Astrocyte (in vitro differentiated cells and primary cell): ENCODE measurements at regions not wholly inside any gene's neighbourhood (a gene's known extent, or its start where the extent isn't known, plus 50 kb on each side); places are given as distances from the start of the nearest gene placed in this dataset.
"Not testable (repeated sequence)": the region's sequence is repeated elsewhere in the genome, so short reads cannot be mapped to it uniquely, and the experiment has no call there.

Experiments used
- DNase-seq: peaks from one replicate; pipeline ENCODE4 v3.0.0-alpha.2; 2010; ENCODE audit warnings: low read depth
- FAIRE-seq: peaks from 2 replicates; lab custom pipeline; 2011; peaks lifted over from hg19 to GRCh38; lab: Jason Lieb, UNC
- H2AFZ ChIP-seq: 2 replicates; pipeline ENCODE4 v1.6.0; 2012; ENCODE audit warnings: low read depth, low read length, inconsistent platforms
- H3K27ac ChIP-seq: 2 replicates; pipeline ENCODE4 v1.5.1; 2011; ENCODE audit warnings: low read depth, low read length, inconsistent platforms
- H3K27me3 ChIP-seq: 2 replicates; pipeline ENCODE4 v1.6.0; 2011; ENCODE audit warnings: low read length, inconsistent platforms; ENCODE audit not compliant: insufficient read depth
- H3K36me3 ChIP-seq: 2 replicates; pipeline ENCODE4 v1.5.1; 2011; ENCODE audit warnings: low read length, inconsistent platforms; ENCODE audit not compliant: insufficient read depth
- H3K4me1 ChIP-seq: 2 replicates; pipeline ENCODE4 v1.5.1; 2011; ENCODE audit warnings: low read length, inconsistent platforms; ENCODE audit not compliant: insufficient read depth
- H3K4me2 ChIP-seq: 2 replicates; pipeline ENCODE4 v1.6.0; 2012; ENCODE audit warnings: low read length, inconsistent platforms
- H3K4me3 ChIP-seq: 2 replicates; pipeline ENCODE4 v1.5.1; 2011; ENCODE audit warnings: low read depth, mild to moderate bottlenecking, low read length, inconsistent platforms; ENCODE audit not compliant: insufficient read depth
- H3K79me2 ChIP-seq: 2 replicates; pipeline ENCODE4 v1.6.0; 2012; ENCODE audit warnings: mild to moderate bottlenecking, low read length, inconsistent platforms; ENCODE audit not compliant: insufficient read depth
- H3K9ac ChIP-seq: 2 replicates; pipeline ENCODE4 v1.6.0; 2012; ENCODE audit warnings: mild to moderate bottlenecking, low read length, inconsistent platforms
- H3K9me3 ChIP-seq: 2 replicates; pipeline ENCODE4 v1.5.1; 2012; ENCODE audit warnings: low read depth, mild to moderate bottlenecking, low read length, inconsistent platforms; ENCODE audit not compliant: insufficient read depth
- H4K20me1 ChIP-seq: 2 replicates; pipeline ENCODE4 v1.6.0; 2012; ENCODE audit warnings: low read length, inconsistent platforms; ENCODE audit not compliant: insufficient read depth
- H3K27ac Mint-ChIP-seq: one replicate; pipeline ENCODE4 v1.8.0; 2021; ENCODE audit warnings: mild to moderate bottlenecking, mixed read lengths; ENCODE audit not compliant: unreplicated experiment
- H3K27me3 Mint-ChIP-seq: one replicate; pipeline ENCODE4 v1.8.0; 2021; ENCODE audit warnings: low read depth, mixed read lengths; ENCODE audit not compliant: unreplicated experiment
- H3K36me3 Mint-ChIP-seq: one replicate; pipeline ENCODE4 v1.8.0; 2021; ENCODE audit warnings: low read depth, mixed read lengths; ENCODE audit not compliant: unreplicated experiment
- H3K4me1 Mint-ChIP-seq: one replicate; pipeline ENCODE4 v1.8.0; 2021; ENCODE audit warnings: low read depth, mixed read lengths; ENCODE audit not compliant: unreplicated experiment
- H3K4me3 Mint-ChIP-seq: one replicate; pipeline ENCODE4 v1.8.0; 2021; ENCODE audit warnings: mild to moderate bottlenecking, moderate library complexity, mixed read lengths; ENCODE audit not compliant: unreplicated experiment
- H3K9me3 Mint-ChIP-seq: one replicate; pipeline ENCODE4 v1.8.0; 2021; ENCODE audit warnings: mild to moderate bottlenecking, mixed read lengths; ENCODE audit not compliant: unreplicated experiment
- EZH2 ChIP-seq: IDR thresholded peaks from 2 replicates; pipeline ENCODE4 v1.6.1; 2012; ENCODE audit warnings: mild to moderate bottlenecking, low read length, inconsistent platforms; ENCODE audit not compliant: insufficient read depth
- TF ChIP-seq, protein P1 (sequence below): IDR thresholded peaks from 2 replicates; pipeline ENCODE4 v1.5.1; 2011; ENCODE audit warnings: low read depth, mild to moderate bottlenecking, inconsistent platforms, low read length, moderate library complexity; ENCODE audit not compliant: insufficient read depth

DNA sequence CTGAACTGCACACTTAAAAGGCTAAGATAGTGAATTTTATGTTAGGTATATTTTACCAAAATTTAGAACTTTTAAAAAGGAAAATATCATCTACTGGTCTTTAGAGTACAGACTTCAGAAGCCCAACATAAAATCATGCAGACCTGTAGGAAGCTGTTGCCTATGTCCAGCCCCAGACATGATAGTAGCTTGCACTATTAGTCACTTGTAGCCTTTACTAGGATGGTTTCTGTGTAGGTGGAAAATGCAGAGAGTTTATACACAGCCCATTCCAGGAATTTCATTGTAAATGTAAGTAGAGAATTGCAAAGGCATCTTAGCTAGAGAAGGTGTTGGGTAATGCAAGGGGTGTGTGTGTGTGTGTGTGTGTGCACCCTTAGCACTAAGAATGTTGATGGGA is 640.2 kb downstream of the RNF144A start:
- Histone ChIP-seq H3K27me3 (no peaks in the 10 kb centered on the region), H3K36me3 (no peaks in the 10 kb centered on the region), H3K9ac (no peak overlapping the region), H3K4me1 (no peaks in the 10 kb centered on the region), H3K4me3 (no peak overlapping the region), H4K20me1 (no peaks in the 10 kb centered on the region), H3K4me2 (no peak overlapping the region), H3K27ac (no peak overlapping the region), H3K9me3 (no peaks in the 10 kb centered on the region), H2AFZ (no peak overlapping the region), H3K79me2 (no peaks in the 10 kb centered on the region)
- H3K36me3 Mint-ChIP-seq: no peaks in the 10 kb centered on the region
- FAIRE-seq (no peak), DNase-seq (no peak)
- TF ChIP-seq, protein P1, sequence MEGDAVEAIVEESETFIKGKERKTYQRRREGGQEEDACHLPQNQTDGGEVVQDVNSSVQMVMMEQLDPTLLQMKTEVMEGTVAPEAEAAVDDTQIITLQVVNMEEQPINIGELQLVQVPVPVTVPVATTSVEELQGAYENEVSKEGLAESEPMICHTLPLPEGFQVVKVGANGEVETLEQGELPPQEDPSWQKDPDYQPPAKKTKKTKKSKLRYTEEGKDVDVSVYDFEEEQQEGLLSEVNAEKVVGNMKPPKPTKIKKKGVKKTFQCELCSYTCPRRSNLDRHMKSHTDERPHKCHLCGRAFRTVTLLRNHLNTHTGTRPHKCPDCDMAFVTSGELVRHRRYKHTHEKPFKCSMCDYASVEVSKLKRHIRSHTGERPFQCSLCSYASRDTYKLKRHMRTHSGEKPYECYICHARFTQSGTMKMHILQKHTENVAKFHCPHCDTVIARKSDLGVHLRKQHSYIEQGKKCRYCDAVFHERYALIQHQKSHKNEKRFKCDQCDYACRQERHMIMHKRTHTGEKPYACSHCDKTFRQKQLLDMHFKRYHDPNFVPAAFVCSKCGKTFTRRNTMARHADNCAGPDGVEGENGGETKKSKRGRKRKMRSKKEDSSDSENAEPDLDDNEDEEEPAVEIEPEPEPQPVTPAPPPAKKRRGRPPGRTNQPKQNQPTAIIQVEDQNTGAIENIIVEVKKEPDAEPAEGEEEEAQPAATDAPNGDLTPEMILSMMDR: no peak
- no peak for TF ChIP-seq EZH2
- no peak overlapping the region for H3K4me3 Mint-ChIP-seq
- H3K27ac Mint-ChIP-seq: no peak overlapping the region
- peaks cover 14% of the 10 kb centered on the region for H3K4me1 Mint-ChIP-seq
- no peaks in the 10 kb centered on the region for H3K9me3 Mint-ChIP-seq
- H3K27me3 Mint-ChIP-seq: no peaks in the 10 kb centered on the region

DNA sequence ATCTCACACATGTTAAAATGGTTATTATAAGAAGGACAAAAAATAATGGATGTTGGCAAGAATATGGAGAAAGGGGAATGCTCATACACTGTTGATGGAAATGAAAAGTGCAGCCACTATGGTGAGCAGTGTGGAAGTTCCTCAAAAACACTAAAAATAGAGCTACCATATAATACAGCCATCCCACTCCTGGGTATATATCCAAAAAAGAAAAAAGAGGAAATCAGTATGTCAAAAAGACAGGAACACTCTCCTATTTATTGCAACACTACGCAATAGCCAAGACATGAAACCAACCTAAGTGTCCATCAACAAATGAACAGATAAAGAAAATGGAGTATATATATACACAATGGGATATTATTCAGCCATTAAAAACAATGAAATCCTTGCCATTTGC is 642.6 kb downstream of the RNF144A start:
- H3K27ac ChIP-seq: no peak overlapping the region
- H3K79me2 ChIP-seq: no peaks in the 10 kb centered on the region
- Mint-ChIP-seq H3K4me3 (no peak overlapping the region), H3K36me3 (no peaks in the 10 kb centered on the region), H3K9me3 (no peaks in the 10 kb centered on the region), H3K4me1 (peaks cover 14% of the 10 kb centered on the region), H3K27me3 (no peaks in the 10 kb centered on the region), H3K27ac (no peak overlapping the region)
- H3K4me1 ChIP-seq: no peaks in the 10 kb centered on the region
- H3K4me2 ChIP-seq: no peak overlapping the region
- H3K4me3 ChIP-seq: no peak overlapping the region
- H3K36me3 ChIP-seq: no peaks in the 10 kb centered on the region
- H2AFZ ChIP-seq: no peak overlapping the region
- FAIRE-seq (no peak), DNase-seq (no peak)
- no peaks in the 10 kb centered on the region for H4K20me1 ChIP-seq
- TF ChIP-seq EZH2: no peak
- TF ChIP-seq, protein P1: no peak
- no peaks in the 10 kb centered on the region for H3K27me3 ChIP-seq
- H3K9ac ChIP-seq: no peak overlapping the region
- H3K9me3 ChIP-seq: no peaks in the 10 kb centered on the region

DNA sequence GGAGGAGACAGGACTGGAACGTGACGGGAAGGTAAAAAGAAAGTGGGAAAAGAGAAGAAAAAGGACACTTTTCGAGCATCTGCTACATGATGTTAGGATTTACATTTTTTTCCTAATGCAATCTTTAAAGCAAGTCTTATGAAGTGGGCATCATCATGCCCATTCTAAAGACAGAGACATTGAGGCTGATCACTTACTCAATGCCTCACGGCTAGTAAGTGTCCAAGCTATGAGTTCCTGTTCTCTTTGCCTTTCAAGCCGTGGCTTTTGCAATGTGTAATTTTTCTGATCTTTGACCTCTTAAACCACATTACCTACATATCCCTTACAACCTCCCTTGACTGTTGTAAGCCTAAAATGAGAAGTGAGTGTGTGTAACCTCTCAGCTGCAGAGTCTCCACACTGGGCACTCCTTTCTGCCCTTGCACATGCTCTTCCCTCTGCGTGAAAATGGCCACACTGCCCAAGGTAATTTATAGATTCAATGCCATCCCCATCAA is 649.2 kb downstream of the RNF144A start:
- no peaks in the 10 kb centered on the region for H3K4me1 Mint-ChIP-seq
- H3K4me3 Mint-ChIP-seq: no peak overlapping the region
- no peak overlapping the region for H3K4me3 ChIP-seq
- H4K20me1 ChIP-seq: no peaks in the 10 kb centered on the region
- H3K27me3 Mint-ChIP-seq: peaks cover 2% of the 10 kb centered on the region
- H3K27me3 ChIP-seq: no peaks in the 10 kb centered on the region
- no peaks in the 10 kb centered on the region for H3K9me3 ChIP-seq
- no peaks in the 10 kb centered on the region for H3K36me3 Mint-ChIP-seq
- DNase-seq (no peak), FAIRE-seq (no peak)
- H3K27ac Mint-ChIP-seq: no peak overlapping the region
- no peak overlapping the region for H3K4me2 ChIP-seq
- no peak overlapping the region for H3K9ac ChIP-seq
- no peaks in the 10 kb centered on the region for H3K36me3 ChIP-seq
- TF ChIP-seq, protein P1: no peak
- TF ChIP-seq EZH2: no peak
- no peak overlapping the region for H3K27ac ChIP-seq
- no peaks in the 10 kb centered on the region for H3K79me2 ChIP-seq
- no peaks in the 10 kb centered on the region for H3K4me1 ChIP-seq
- H3K9me3 Mint-ChIP-seq: peaks cover 7% of the 10 kb centered on the region
- H2AFZ ChIP-seq: no peak overlapping the region

DNA sequence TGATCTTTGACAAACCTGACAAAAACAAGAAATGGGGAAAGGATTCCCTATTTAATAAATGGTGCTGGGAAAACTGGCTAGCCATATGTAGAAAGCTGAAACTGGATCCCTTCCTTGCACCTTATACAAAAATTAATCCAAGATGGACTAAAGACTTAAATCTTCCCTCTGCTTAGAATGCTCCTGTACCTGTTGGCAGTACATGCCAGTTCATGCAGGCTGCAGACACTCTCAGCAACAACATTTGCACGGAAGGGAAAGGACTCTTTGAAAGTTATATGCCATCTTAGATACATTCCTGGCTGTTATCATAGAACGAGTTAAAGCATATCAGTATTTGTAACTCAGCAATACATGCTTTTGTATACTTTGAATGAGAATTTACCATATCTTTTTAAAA is 649.9 kb downstream of the RNF144A start:
- not testable (repeated sequence) for H3K27me3 ChIP-seq, H3K9me3 ChIP-seq, H3K36me3 Mint-ChIP-seq, H2AFZ ChIP-seq, H3K27ac Mint-ChIP-seq, H3K4me2 ChIP-seq, H3K27ac ChIP-seq, H3K9me3 Mint-ChIP-seq, DNase-seq, H3K9ac ChIP-seq, H3K4me1 ChIP-seq, FAIRE-seq, H3K4me3 Mint-ChIP-seq, H3K4me3 ChIP-seq, H4K20me1 ChIP-seq, H3K4me1 Mint-ChIP-seq, H3K36me3 ChIP-seq, H3K79me2 ChIP-seq, H3K27me3 Mint-ChIP-seq
